Stimulated activated memory B cell treated with anti-CD40 and anti-IgM and Interleukin-4, amounts not matched to agents 10 μg/mL and 1 μg/mL and 100 μg/mL, for 72 hours (primary cell): ENCODE measurements at regions not wholly inside any gene's neighbourhood (a gene's known extent, or its start where the extent isn't known, plus 50 kb on each side); places are given as distances from the start of the nearest gene placed in this dataset.
A peak's percentile ranks its signal among the peaks of the same experiment; 100 is the strongest.

Source experiments
- ATAC-seq: fragments of 150-1000 bp; cut with Tn5 transposase; 2 replicates; pipeline ENCODE4 v1.10.0; 2021
- H3K27ac Mint-ChIP-seq: one replicate; pipeline ENCODE4 v1.8.0; 2022; ENCODE audit warnings: mild to moderate bottlenecking, mixed read lengths
- H3K27me3 Mint-ChIP-seq: one replicate; pipeline ENCODE4 v1.8.0; 2022; ENCODE audit warnings: mixed read lengths
- H3K36me3 Mint-ChIP-seq: one replicate; pipeline ENCODE4 v1.8.0; 2022; ENCODE audit warnings: mixed read lengths
- H3K4me1 Mint-ChIP-seq: one replicate; pipeline ENCODE4 v1.8.0; 2022; ENCODE audit warnings: mixed read lengths
- H3K4me3 Mint-ChIP-seq: one replicate; pipeline ENCODE4 v1.8.0; 2022; ENCODE audit warnings: mild to moderate bottlenecking, moderate library complexity, mixed read lengths
- H3K9me3 Mint-ChIP-seq: one replicate; pipeline ENCODE4 v1.8.0; 2022; ENCODE audit warnings: mixed read lengths

DNA sequence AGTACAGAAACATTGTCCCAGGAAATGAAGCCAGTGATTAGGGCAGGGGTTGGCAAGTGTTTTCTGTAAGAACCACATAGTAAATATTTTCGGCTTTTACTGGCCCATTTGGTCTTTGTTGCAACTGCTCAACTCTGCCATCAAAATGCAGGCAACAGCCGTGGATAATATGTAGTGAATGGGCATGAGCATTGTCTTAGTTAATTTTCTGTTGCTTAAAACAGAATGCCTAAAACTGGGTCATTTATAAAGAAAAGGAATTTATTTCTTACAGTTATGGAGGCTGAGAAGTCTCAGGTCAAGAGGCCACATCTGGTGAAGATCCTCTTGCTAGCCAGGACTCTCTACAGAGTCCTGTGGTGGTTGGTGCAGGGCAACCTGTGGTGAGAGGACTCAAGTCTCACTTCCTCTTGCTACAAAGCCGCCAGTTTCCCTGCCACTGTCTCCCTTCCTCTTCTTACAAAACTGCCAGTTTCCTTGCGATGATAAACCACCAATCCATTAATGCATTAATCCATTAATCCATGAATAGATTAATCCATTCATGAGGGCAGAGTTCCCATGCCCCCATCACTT is 166.4 kb downstream of the PSMG1 start:
- no peaks in the 10 kb centered on the region for H3K36me3 Mint-ChIP-seq
- peaks cover 10% of the 10 kb centered on the region for H3K4me1 Mint-ChIP-seq
- no peaks in the 10 kb centered on the region for H3K9me3 Mint-ChIP-seq
- H3K27me3 Mint-ChIP-seq: peaks cover 31% of the 10 kb centered on the region
- no peak overlapping the region for H3K4me3 Mint-ChIP-seq
- H3K27ac Mint-ChIP-seq: no peak overlapping the region
- ATAC-seq: peak; percentile 96

DNA sequence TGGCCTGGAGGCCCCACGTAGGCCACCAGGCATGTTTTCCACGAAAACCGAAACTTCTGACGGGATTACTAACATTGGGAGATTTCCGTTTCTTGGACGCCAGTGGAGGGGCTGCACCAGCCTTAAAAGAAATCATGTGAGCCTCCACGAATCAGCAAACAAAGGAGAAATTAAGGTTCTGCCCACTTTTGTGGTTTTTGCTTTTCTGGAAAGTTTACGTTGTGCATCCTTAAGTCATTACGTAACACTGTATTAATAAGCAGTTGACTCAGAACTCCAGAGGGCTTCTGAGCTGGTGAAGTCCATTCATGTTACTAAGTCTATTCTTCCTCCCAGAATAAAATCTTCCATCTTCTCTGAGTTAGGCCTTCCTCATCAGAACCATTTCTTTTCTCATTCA is 168.5 kb downstream of the PSMG1 start:
- no peak overlapping the region for H3K27ac Mint-ChIP-seq
- H3K4me3 Mint-ChIP-seq: no peak overlapping the region
- H3K27me3 Mint-ChIP-seq: peaks cover 21% of the 10 kb centered on the region
- no peaks in the 10 kb centered on the region for H3K9me3 Mint-ChIP-seq
- no peak for ATAC-seq
- peaks cover 10% of the 10 kb centered on the region for H3K4me1 Mint-ChIP-seq
- H3K36me3 Mint-ChIP-seq: no peaks in the 10 kb centered on the region

DNA sequence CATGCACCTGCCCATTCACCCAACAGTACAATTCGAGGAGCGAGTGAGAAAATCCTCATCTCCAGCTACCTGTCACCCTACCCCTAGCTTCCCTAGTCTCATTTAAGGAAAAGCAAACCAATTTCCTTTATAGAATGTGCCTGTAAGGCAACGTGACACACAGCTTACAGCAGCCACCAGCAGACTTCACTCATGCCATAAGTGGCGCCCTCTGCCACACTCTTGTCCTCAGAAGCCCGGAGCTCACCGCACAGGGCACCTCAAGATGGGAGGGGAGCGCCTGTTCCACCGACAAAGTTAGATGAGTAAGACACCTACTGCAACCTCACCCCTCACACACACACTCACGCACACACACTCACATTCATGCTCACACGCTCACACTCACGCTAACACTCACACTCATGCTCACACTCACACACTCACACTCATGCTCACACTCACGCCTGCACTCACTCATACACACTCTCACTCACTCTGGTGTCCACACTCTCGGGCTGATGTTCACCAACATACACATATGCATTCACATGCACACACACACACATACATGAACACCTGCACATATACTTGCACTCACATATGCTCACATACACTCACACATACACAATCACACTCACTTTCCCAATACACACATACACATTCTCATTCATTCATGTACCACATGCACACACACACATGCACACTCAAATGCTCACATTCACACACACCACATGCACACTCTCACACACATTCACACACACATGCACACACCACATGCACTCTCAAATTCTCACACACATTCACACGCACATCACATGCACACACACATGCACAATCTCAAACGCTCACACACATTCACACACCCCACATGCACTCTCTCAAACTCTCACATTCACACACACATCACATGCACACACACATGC is 170.7 kb downstream of the PSMG1 start:
- Mint-ChIP-seq H3K27ac (no peak overlapping the region), H3K36me3 (no peaks in the 10 kb centered on the region), H3K4me3 (no peak overlapping the region), H3K27me3 (peaks cover 20% of the 10 kb centered on the region), H3K9me3 (no peaks in the 10 kb centered on the region), H3K4me1 (peaks cover 9% of the 10 kb centered on the region)
- no peak for ATAC-seq

DNA sequence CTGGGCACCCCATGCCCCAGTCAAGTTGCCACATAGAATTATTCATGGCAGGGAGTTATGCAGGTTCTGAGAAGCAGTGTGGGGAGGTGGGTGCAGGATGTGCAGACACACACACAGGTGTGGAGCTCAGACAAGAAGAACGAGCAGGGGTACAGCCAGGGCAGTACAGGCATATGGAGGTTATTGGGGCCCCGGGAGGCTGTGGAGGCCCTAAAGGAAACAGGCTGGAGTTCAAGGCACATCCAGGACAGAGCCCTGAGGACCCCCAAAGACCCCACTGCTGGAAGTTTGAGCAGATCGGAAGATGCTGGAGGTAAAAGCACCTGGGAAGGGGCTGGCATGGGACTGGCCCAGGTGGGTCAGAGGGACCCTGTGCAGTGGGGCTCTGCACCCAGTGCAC is 171.3 kb downstream of the PSMG1 start:
- no peak for ATAC-seq
- no peak overlapping the region for H3K4me3 Mint-ChIP-seq
- peaks cover 5% of the 10 kb centered on the region for H3K4me1 Mint-ChIP-seq
- H3K9me3 Mint-ChIP-seq: no peaks in the 10 kb centered on the region
- H3K36me3 Mint-ChIP-seq: no peaks in the 10 kb centered on the region
- peaks cover 20% of the 10 kb centered on the region for H3K27me3 Mint-ChIP-seq
- no peak overlapping the region for H3K27ac Mint-ChIP-seq

DNA sequence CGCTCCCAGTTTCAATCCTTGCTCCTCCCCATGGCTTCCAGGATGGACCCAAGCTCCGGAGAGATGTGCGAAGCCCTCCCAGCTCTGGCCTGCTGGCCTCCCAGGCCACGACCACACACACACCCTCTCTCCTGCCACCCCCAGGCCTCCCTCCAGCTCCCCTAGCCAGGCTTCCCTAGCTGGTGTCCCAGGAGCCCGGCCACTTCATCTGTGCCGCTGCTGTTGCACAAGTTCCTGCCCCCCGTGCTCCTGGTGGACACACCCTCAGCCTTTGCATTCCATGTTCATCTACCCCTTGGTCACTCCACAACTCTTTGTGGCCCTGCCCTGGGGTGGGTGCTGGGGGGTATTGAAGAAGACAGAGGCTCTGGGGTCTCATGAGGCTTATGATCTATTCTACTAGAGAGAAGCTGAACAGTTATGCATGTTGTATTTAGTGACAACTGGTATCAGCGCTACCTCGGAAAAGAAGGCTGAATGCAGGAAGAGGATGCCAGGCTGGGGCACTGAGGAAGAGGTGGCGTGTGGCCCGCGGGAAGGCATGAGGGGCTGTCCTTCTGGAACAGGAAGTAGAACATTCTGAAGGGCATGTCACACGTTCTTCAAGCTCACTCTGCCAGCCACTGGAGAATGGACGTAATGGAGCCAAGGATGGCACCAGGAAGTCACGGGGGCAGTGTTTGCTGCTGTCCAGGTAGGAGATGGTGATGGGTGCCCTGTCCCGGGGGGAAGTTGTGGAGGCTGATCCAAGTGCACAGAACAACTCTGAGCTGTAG is 172.4 kb downstream of the PSMG1 start:
- H3K9me3 Mint-ChIP-seq: no peaks in the 10 kb centered on the region
- no peaks in the 10 kb centered on the region for H3K36me3 Mint-ChIP-seq
- H3K4me3 Mint-ChIP-seq: no peak overlapping the region
- no peak overlapping the region for H3K27ac Mint-ChIP-seq
- ATAC-seq: no peak
- peaks cover 5% of the 10 kb centered on the region for H3K4me1 Mint-ChIP-seq
- H3K27me3 Mint-ChIP-seq: peaks cover 25% of the 10 kb centered on the region

DNA sequence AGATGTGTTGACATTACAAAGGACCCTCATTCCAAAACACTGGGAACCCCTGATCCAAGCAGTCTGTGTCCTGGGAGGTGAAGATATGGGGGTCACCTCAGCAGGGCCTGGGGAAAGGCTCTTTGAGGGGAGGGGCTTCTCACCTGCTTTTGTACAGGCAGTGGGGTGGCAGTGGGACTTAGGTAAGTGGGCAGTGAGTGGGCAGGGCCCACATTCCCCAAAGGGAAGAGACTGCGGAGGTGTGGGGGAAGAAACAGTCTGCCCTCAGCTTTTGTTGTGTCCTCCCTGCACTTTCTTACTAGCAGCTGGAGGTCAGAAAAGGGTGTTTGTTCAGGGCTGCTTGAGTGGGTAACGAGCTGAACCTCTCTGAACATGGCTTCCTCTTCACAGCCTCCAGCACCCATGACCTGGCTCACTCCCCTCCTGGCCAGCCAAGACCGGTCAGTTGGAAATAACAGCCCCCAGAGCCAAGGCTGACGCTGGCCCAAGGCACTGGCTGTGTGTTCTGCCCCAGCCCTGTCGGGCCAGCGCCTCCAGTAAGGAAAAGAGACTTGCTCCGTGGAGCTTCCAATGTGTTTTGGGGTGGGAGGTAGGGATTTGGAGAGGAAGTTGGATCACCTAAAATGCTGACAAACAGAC is 173.5 kb downstream of the PSMG1 start:
- H3K27me3 Mint-ChIP-seq: peaks cover 37% of the 10 kb centered on the region
- no peak overlapping the region for H3K27ac Mint-ChIP-seq
- H3K9me3 Mint-ChIP-seq: no peaks in the 10 kb centered on the region
- no peaks in the 10 kb centered on the region for H3K36me3 Mint-ChIP-seq
- no peak overlapping the region for H3K4me3 Mint-ChIP-seq
- no peak for ATAC-seq
- H3K4me1 Mint-ChIP-seq: peaks cover 8% of the 10 kb centered on the region

DNA sequence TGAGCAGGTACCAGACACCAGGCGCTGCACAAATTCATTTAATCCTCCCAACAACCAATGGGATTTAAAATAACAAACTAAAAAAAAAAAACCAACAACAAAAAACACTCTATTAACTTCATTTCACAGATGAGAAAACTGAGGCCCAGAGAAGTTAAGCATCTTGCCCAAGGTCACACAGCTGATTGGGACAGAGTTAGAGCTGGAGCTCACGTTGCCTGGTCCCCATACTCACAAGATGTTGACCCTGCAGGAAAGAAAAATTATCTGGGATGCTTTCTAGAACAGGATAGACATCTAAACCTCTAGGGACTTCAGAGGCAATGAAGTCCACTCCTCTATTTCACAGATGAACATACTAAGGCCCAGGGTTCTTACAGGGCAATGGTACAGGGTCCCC is 175.3 kb downstream of the PSMG1 start:
- Mint-ChIP-seq H3K27ac (no peak overlapping the region), H3K4me3 (no peak overlapping the region), H3K27me3 (peaks cover 50% of the 10 kb centered on the region), H3K9me3 (no peaks in the 10 kb centered on the region), H3K4me1 (peaks cover 11% of the 10 kb centered on the region), H3K36me3 (no peaks in the 10 kb centered on the region)
- no peak for ATAC-seq

DNA sequence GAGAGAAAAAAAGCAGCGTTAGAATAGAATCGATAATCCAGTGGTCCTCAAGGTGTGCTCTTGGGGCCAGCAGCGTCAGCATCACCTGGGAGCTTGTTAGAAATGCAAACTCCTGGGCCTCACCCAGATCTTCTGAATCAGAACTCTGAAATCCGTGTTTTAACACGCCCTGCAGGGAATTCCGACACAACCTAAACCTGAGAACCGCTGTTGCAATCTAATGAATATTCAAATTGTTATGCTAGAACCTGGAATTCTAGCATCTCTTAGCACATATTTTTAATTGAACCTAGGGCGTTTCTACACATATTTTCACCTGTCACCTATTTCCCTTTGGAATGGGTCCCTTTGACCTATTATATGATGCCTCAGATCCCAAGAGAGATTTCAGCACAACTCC is 175.7 kb downstream of the PSMG1 start:
- ATAC-seq: no peak
- Mint-ChIP-seq H3K4me3 (no peak overlapping the region), H3K4me1 (peaks cover 11% of the 10 kb centered on the region), H3K36me3 (no peaks in the 10 kb centered on the region), H3K27ac (no peak overlapping the region), H3K9me3 (no peaks in the 10 kb centered on the region), H3K27me3 (peaks cover 55% of the 10 kb centered on the region)

DNA sequence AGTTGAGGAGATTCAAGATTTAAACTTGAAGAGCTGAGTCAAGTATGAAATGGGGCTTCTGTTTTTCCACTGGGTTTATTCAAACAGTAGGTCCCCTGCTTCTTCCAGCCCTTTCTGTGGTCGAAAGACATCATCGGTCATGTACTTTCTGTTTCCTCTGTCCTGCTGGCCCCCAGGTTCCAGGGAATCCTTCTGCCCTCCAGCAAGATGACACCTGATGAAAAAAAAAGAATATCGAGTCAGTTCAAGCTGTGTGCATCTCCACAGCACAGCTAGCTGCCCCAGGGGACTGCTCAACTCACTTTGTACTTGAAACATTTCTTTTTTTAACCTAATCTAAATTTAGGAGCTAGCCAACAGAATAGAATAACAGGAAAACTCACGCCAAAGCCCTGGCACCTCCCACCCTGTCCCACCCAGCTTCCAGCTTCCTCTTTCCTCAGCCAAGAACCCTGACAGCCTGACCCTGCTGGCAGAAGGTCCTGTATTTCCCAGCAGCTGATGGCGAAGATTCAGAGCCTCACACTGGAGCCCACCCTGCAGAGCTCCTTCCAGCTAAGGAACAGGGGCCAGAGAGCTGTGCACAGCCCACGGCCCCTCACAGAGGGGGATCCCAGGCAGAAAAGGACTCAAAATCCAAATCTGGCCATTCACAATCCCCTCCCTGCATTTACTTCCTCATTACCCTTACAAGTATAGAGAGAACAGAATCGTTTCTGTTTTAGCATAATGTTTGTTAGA is 176.5 kb downstream of the PSMG1 start:
- Mint-ChIP-seq H3K9me3 (no peaks in the 10 kb centered on the region), H3K36me3 (no peaks in the 10 kb centered on the region), H3K4me1 (peaks cover 11% of the 10 kb centered on the region), H3K27ac (no peak overlapping the region), H3K4me3 (no peak overlapping the region), H3K27me3 (peaks cover 63% of the 10 kb centered on the region)
- no peak for ATAC-seq

DNA sequence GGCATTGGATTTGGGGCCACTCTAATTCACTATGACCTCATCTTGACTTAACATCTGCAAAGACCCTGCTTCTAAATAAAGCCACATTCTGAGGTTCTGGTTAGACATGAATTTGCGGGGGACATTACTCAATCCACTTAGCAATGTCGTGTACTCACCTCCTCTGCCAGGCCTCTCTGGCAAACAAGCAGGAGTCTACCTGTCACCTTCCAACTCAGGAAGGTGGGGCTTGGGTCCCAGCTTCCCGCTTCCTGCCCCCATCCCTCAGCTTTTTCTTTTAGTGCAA is 177.8 kb downstream of the PSMG1 start:
- Mint-ChIP-seq H3K4me1 (peaks cover 11% of the 10 kb centered on the region), H3K36me3 (no peaks in the 10 kb centered on the region), H3K9me3 (no peaks in the 10 kb centered on the region), H3K27ac (no peak overlapping the region), H3K27me3 (peaks cover 64% of the 10 kb centered on the region), H3K4me3 (no peak overlapping the region)
- no peak for ATAC-seq

DNA sequence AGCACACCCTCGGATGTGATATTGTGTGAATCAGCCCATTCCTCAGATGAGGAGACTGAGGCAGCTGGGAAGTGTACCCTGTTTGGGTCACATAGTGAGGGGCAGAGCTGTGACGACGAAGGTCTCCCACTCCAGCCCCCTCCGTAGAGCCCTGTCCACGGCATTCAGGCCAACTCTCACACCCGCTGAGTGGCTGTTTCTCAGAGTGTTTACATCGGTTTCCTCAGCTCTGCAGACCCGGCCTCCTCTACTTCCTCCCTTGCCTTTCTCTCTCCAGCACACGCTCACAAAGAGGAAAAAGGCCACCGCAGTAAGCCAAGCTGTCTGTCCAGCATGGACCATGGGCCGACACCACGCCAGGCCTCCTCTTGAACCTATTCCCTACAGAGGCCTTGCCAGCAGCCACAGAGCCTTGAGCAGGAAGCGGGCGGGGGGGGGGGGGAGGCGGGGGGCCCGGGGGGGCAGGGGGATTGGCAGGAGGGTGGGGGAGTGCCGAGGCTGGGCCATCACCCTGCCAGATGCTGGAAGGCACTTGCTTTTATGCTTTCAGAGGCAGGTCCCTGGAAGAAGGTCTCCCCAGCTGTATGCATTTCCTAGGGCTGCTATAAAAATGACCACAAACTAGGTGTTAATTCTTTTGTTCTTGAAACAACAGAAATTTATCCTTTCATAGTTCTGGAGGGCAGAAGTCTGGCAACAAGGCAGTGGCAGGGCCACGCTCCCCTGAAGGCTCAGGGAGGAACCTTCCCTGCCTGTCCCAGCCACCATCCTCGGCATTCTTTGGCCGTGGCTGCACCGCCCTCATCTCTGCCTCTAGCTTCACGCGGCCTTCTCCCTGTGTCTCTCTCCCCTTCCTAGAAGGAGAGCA is 178.4 kb downstream of the PSMG1 start:
- H3K9me3 Mint-ChIP-seq: no peaks in the 10 kb centered on the region
- H3K4me3 Mint-ChIP-seq: no peak overlapping the region
- peaks cover 11% of the 10 kb centered on the region for H3K4me1 Mint-ChIP-seq
- H3K36me3 Mint-ChIP-seq: no peaks in the 10 kb centered on the region
- no peak for ATAC-seq
- peaks cover 70% of the 10 kb centered on the region for H3K27me3 Mint-ChIP-seq
- no peak overlapping the region for H3K27ac Mint-ChIP-seq

DNA sequence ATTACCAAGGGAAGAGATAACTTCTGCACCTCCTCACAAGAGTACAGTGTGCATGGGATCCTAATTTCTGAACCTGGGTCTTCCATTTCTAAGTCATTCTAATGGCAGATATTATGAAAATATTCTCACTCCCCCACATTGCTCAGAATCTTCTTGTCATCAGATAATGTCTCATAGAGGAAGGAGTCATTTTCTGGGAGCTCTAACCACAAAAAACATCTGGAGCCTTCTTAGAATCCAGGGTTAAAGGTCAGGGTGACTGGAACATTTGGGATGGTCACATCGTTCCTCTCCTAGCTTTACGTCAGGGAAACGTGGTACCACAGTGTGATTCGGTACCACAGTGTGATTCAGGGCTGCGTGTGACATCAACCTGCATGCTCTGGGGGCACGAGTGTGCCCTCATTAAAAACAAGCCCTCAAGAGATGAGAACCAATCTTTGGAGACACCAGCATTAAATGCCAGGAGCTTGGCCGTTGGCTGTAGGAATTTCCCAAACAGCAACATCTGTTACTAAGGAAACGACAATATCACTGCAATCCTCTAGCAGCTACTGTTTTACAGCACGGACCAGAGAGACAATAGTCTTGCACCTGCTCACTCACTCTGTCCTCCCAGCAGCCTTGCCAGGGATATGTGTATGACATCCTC is 179.1 kb downstream of the PSMG1 start:
- no peak overlapping the region for H3K4me3 Mint-ChIP-seq
- H3K27ac Mint-ChIP-seq: no peak overlapping the region
- peaks cover 11% of the 10 kb centered on the region for H3K4me1 Mint-ChIP-seq
- H3K36me3 Mint-ChIP-seq: no peaks in the 10 kb centered on the region
- ATAC-seq: no peak
- H3K27me3 Mint-ChIP-seq: peaks cover 77% of the 10 kb centered on the region
- H3K9me3 Mint-ChIP-seq: no peaks in the 10 kb centered on the region

DNA sequence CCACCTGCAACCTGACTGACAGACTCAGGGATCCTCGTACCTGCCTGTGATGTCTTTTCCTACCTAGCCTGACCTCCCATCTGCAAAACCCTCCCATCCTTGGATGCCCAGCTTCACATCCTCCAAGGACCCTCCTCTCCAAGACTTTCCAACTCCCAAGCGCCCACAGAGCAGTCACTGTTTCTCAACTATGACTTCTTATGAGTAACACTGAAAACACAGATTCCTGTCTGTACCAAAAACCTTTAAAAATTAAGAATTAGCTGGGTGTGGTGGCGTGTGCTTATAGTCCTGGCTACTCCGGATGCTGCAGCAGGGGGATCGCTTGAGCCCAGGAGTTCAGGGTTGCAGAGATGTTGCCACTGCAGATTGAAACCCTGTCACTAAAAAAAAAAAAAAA is 181.9 kb downstream of the PSMG1 start:
- Mint-ChIP-seq H3K4me3 (no peak overlapping the region), H3K9me3 (peaks cover 4% of the 10 kb centered on the region), H3K36me3 (no peaks in the 10 kb centered on the region), H3K27me3 (peaks cover 76% of the 10 kb centered on the region), H3K4me1 (peaks cover 7% of the 10 kb centered on the region), H3K27ac (no peak overlapping the region)
- ATAC-seq: no peak

DNA sequence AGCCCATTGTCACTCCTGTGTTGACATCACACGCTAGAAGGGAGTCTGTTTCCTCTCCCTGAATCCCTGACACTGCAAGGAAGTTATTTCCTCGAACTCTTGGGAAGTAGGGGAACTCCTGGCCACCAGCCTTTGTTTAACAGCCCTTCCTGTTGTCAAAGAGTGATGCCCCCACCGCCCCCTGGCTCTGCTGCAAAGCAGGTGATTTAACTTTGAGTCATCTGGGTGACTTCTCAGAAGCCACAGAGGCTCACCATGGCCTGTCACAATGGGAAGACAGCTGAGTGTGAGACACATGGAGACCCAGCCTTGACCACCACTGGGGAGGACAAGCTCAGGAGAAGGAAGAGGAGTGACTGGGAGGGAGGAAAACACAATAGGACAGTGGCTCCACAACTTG is 182.8 kb downstream of the PSMG1 start:
- Mint-ChIP-seq H3K27ac (no peak overlapping the region), H3K9me3 (peaks cover 4% of the 10 kb centered on the region), H3K4me3 (no peak overlapping the region), H3K36me3 (no peaks in the 10 kb centered on the region), H3K27me3 (peaks cover 76% of the 10 kb centered on the region), H3K4me1 (peaks cover 7% of the 10 kb centered on the region)
- no peak for ATAC-seq
